ENCODE measurements at regions not wholly inside any gene's neighbourhood (a gene's known extent, or its start where the extent isn't known, plus 50 kb on each side); places are given as distances from the start of the nearest gene placed in this dataset.

GRCh38 chr14:25933731-25934130, 664.1 kb downstream of the NOVA1 start:
- POLR2A ChIA-PET = no interaction called here
- ATAC-seq (no peak), DNase-seq (ENCODE audit: low read depth, low spot score) (no peak)
- Histone ChIP-seq H3K79me2 (ENCODE audit: insufficient read depth, low read length) (no peaks in the 10 kb centered on the region), H2AFZ (ENCODE audit: low read depth, low read length, poor library complexity, severe bottlenecking) (no peak overlapping the region), H3K9me2 (ENCODE audit: insufficient read depth) (no peaks in the 10 kb centered on the region), H3K27me3 (ENCODE audit: insufficient read depth, low read length) (no peaks in the 10 kb centered on the region), H3K27ac (ENCODE audit: low read depth, low read length) (no peak overlapping the region), H3K9me3 (ENCODE audit: control insufficient read depth in 1 of 2, insufficient read depth in 1 of 2, low read depth in 1 of 2, low read length in 2 of 2) (peaks cover 25 to 38% of the 10 kb centered on the region in 2 experiments), H3K36me3 (ENCODE audit: control insufficient read depth in 1 of 2, insufficient read depth in 2 of 2, low read length in 2 of 2) (no peaks in the 10 kb centered on the region), H4K20me1 (ENCODE audit: insufficient read depth) (no peaks in the 10 kb centered on the region), H3K9ac (ENCODE audit: low read length) (no peak overlapping the region), H3K4me3 (replicated peaks in 1 of 2; ENCODE audit: low read depth in 1 of 2, low read length in 2 of 2) (no peak overlapping the region), H3K4me1 (ENCODE audit: control insufficient read depth in 1 of 2, insufficient read depth in 2 of 2, low read length in 2 of 2) (no peaks in the 10 kb centered on the region), H3K4me2 (ENCODE audit: low read length) (no peak overlapping the region)
- CTCF ChIA-PET = no interaction called here
- no TSS peak for BruUV-seq (replicated peaks)
- intact Hi-C loops (cut with micrococcal nuclease) = no loop called here
- no peak for TF ChIP-seq POLR2AphosphoS5 (IDR thresholded peaks at IDR 0.05; ENCODE audit: low read depth, low read length)
- TF ChIP-seq CBX3 (IDR thresholded peaks at IDR 0.05; ENCODE audit: low read depth) = no peak
- TF ChIP-seq ELF1 (IDR thresholded peaks at IDR 0.05; ENCODE audit: borderline replicate concordance, low read depth) = no peak
- no peak for TF ChIP-seq EZH2 (IDR thresholded peaks at IDR 0.05)
- no peak for TF ChIP-seq JUND (IDR thresholded peaks at IDR 0.05)
- no peak for TF ChIP-seq ATF3 (IDR thresholded peaks at IDR 0.05)
- TF ChIP-seq TCF7L2 (IDR thresholded peaks at IDR 0.05; ENCODE audit: borderline replicate concordance, extremely low read depth, insufficient read depth, insufficient read length) = no peak
- TF ChIP-seq RAD21 (IDR thresholded peaks at IDR 0.05; ENCODE audit: low read depth) = no peak
- no peak for TF ChIP-seq SRF (IDR thresholded peaks at IDR 0.05; ENCODE audit: low read depth)
- TF ChIP-seq EZH2phosphoT487 (IDR thresholded peaks at IDR 0.05; ENCODE audit: borderline replicate concordance) = no peak
- TF ChIP-seq, protein P1, sequence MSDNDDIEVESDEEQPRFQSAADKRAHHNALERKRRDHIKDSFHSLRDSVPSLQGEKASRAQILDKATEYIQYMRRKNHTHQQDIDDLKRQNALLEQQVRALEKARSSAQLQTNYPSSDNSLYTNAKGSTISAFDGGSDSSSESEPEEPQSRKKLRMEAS (IDR thresholded peaks at IDR 0.05) = no peak
- no peak for TF ChIP-seq REST (IDR thresholded peaks at IDR 0.05; ENCODE audit: low read depth)
- no peak for TF ChIP-seq POLR2A (IDR thresholded peaks at IDR 0.05; ENCODE audit: borderline replicate concordance, extremely low read depth, insufficient read depth, insufficient read length)
- TF ChIP-seq ZNF274 (IDR thresholded peaks at IDR 0.05; ENCODE audit: low read depth, low read length) = no peak
- TF ChIP-seq EGR1 (IDR thresholded peaks at IDR 0.05; ENCODE audit: low read depth) = no peak
- TF ChIP-seq YY1 (IDR thresholded peaks at IDR 0.05; ENCODE audit: extremely low read depth, insufficient replicate concordance, low read depth, low read length) = no peak
- no peak for TF ChIP-seq SP1 (IDR thresholded peaks at IDR 0.05; ENCODE audit: low read depth)
- TF ChIP-seq ZFX (IDR thresholded peaks at IDR 0.05) = no peak
- no peak for TF ChIP-seq CEBPB (IDR thresholded peaks at IDR 0.05; ENCODE audit: low read depth)
- TF ChIP-seq FOSL1 (IDR thresholded peaks at IDR 0.05; ENCODE audit: low read depth) = no peak
- RAD21 ChIA-PET (ENCODE audit: low non-redundant PET in 1 of 2, low total read pairs in 2 of 2, uncharacterized antibody in 2 of 2, unreplicated experiment in 2 of 2) = no interaction called here

Measured in HCT116 (cell line).